ENCODE measurements at regions not wholly inside any gene's neighbourhood (a gene's known extent, or its start where the extent isn't known, plus 50 kb on each side); places are given as distances from the start of the nearest gene placed in this dataset.

- TF ChIP-seq CTCF (IDR thresholded peaks at IDR 0.05), result no peak
- no peak for TF ChIP-seq POLR2A (IDR thresholded peaks at IDR 0.05)
- no peak for TF ChIP-seq POLR2AphosphoS5 (IDR thresholded peaks at IDR 0.05)
Measured at GRCh38 chr6:8269094-8269493, 166.3 kb downstream of the SLC35B3 start.
